ENCODE measurements at regions not wholly inside any gene's neighbourhood (a gene's known extent, or its start where the extent isn't known, plus 50 kb on each side); places are given as distances from the start of the nearest gene placed in this dataset.

DNA sequence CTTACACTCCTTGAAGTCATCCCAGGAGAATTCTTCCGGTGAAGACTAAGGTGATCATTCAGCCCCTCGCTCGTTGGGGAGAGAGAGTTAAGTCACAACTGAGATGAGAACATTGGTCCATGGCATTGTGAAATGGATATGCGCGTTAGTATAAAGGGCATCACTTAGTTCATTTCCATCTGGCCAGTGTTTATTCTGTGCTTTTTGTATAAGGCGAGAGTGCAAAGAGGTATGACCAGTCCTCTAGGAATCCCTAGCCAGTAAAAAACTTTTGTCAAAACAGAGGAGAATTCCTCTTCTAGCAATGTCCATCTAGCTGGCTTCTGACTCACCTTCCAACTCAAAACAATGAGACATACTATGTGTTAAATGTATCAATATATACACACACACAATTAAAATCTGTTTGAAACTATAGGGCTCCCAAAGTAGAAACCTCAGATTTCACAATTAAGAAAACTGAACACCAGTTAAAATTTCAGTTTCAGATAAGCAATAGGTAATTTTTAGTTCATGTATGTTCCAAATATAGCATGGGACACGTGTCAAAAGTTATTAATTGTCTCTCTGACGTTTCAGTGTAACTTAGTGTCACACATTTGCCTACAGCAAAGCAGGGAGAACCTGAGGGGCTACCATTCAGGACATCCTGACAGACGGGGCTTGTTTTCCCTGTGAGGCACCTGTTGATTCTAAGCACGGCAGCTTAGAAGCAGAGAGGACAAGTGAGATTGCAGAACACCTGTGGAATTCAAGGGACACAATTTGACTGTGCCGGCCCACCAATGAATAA lies 158.9 kb downstream of the KLF6 start:
- DNase-seq (ENCODE audit: low read depth in 2 of 2) = no peak

DNA sequence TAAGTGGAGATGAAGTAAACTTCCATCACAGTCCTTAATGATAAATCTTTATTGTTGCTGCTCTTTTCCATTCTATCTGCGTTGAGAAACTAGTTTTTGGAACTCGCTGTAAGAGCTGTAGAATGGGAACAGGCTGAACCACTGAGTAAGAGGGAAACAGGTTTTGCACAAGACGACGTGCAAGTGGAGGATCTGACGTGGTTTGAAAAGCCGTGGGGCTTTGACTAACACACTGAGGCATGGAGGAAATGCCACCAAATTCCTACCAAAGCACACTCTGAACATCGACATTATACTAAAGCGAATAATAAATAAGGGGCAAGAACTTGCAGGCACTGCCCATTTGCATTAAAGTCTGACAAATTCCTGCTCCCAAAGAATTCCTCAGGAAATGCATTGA lies 160.6 kb downstream of the KLF6 start:
- DNase-seq (ENCODE audit: low read depth in 2 of 2) = no peak

DNA sequence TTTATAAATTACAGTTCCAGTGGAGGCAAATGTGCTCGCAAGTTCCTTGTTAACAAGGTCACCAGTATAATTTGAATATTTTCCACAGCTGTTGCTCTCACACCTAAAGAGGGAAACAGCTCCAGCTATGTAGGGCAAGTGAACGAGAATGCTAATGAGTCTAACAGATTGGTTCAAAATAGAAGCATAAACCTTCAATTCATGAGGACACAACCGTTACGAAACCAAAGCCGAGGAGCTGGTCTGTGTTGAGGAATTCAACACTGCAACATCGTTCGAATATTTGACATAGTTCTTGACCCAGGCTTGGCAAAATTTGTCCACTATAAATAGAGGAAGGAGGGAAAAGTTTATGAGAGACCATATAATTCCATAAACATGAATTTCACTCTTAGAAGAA lies 161.3 kb downstream of the KLF6 start:
- peak; percentile 56 to 59 for DNase-seq (ENCODE audit: low read depth in 2 of 2)

DNA sequence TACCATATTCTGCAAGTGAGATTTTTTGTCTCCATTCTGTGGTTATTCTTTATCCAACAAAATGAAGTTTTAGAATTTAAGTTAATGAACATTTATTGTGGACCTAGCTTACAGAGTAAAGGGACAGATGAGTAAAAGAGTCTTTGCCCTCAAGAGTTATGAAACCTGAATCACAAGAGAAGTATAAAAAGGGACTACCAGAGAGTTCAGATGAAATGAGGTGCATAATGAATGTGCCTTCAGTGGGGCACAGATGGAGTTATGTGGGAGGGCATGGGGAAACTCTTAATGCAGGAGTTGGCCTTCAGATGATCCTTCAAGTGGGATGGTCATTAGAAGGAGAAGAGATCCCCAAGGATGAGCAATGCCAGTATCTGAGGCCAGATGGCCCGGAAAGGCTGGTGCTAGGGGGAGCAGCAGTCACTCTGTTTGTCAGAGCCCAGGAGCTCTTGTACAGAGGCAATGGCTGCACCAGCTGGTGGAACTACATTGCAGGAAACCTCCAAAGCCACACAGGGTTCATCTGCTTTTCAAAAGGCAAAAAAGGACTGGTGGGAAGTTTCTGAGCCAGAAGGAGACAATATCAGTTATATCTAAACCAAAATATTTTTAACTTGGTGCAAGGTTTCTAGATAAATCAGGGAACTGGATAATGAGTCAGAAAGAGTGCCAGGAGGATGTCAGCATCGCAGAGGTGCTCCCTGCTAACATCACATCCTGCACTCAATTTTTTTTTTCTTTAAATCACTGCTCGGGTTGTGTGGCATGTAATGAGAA lies 162.0 kb downstream of the KLF6 start:
- no peak for DNase-seq (ENCODE audit: low read depth in 2 of 2)

DNA sequence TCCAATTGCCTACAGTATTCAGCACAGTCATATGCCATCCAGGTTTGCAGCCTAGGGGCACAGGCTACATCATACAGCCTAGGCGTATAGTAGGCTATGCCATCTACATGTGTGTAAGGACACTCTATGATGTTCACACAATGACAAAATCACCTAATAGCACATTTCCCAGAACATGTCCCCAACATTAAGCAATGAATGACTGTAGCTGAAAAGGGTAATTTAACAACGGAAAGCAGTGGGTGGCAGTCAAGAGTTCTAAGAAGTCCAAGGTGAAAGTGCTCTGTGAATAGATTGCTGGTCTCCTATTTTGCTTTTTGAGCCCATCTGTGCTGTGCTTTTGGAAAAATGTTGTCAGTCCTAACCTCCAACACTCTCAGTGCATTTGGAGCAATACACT lies 162.6 kb downstream of the KLF6 start:
- DNase-seq (ENCODE audit: low read depth in 2 of 2) = no peak

DNA sequence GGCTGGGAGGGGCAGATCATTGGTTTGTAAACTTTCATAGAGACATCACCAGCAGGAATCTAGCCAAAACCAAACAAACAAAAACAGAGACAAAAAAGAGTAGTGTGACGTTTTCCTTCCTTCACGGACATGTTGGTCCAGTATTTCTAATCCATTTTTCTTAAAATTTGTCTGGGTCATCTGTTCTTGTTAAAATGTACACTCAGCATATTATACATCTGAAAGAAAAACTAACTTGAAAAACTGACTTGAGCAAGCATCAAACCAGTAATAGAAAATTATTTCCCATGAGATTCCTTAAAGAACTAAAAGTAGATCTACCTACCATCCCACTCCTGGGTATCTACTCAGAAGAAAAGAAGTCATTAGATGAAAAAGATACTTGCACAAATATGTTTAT lies 164.2 kb downstream of the KLF6 start:
- no peak for DNase-seq (ENCODE audit: low read depth in 2 of 2)

DNA sequence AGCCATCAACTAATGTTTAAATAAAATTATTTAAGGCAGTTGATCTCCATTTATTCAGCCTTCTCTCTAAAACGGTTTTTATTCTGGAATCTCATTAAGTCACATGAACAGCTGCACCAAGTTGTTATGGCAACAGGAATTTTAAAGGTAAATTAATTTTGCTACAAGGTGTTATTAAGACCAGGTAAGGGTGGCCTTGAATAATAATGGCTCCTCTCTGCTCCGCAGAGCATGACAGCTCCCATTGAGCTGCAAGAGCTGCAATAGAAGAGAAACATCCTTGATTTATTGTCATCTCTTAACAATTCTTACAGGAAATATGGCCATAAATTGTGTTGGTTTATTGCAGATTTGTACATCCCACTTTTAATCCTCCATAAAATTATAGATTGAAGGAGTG lies 165.8 kb downstream of the KLF6 start:
- DNase-seq (ENCODE audit: low read depth in 2 of 2) = no peak

DNA sequence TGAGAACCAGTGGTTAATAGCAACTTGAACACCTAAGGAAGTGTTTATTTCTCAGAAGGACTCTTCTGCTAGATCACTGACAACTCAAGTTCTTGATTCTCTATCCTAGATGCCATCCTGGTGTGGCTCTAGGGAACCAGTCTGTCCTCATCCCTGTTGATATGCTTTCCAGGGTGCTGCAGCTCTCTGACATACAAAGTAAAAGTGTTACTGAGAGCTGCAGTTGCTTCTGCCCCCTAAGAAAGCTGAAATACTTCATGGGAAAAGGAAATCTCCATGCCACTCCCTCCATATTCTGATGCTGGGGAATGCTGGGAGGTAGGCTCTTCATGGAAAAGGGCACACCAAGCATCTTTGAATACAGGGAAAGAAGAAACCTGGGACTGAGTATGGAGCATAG lies 168.1 kb downstream of the KLF6 start:
- no peak for DNase-seq (ENCODE audit: low read depth in 2 of 2)

DNA sequence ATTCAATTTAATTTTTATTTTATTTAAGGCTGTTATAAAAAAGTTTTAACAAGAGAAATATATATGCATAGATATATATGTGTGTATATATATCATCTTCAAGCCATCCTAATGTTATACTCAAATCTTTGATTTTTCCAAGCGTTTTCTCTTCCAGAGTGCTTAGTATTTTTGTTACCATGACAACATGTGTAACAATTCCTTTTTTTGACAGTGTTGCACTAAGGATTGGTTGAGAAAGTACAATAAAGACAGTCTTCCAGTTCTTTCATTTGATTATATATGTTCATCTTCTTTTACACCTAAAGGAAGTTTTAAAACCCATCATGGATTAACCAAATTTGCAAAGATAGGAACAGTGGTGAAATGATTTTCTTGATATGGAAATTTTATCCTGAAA lies 171.7 kb downstream of the KLF6 start:
- DNase-seq (ENCODE audit: low read depth in 2 of 2) = no peak

DNA sequence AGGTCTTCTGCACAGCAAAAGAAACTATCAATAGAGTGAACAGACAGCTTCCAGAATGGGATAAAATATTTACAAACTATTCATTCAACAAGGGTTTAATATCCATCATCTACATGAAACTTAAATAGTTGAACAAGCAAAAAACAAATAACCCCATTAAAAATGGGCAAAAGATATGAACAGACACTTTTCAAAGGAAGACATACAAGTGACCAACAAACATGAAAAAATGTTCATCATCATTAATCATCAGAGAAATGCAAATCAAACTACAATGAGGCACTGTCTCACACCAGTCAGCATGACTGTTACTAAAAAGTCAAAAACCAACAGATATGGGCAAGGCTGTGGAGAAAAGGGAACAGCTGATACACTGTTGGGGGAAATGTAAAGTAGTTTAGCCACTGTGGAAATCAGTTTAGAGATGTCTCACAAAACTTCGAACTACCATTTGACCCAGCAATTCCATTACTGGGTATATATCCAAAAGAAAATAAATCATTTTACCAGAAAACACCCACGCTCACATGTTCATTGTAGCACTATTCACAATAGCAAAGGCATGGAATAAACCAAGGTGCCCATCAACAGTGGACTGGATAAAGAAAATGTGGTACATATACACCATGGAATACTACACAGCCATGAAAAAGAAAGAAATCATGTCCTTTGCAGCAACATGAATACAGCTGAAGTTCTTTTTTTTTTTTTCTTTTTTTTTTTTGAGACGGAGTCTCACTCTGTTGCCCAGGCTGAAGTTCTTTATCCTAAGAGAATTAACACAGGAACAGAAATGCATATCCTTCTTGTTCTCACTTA lies 172.6 kb downstream of the KLF6 start:
- DNase-seq (ENCODE audit: low read depth in 2 of 2) = no peak

DNA sequence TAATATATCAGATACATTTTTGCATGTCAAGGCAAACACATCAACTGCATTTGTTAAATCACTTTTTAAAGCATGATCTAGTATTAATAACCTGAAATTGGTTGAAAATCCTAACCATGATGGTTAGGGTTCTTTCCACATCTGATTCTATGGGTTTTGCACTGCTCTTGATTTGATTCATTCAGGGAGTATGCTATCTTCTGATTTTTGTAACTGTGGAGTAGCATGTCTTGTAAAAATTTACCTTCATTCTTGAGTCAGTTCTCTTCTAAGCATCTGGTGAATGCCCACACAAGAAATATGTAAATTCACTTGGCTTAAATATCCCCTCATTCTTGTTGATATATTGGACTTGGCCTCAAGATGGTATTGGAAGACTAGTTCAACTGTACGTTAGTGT lies 178.7 kb downstream of the KLF6 start:
- DNase-seq (ENCODE audit: low read depth in 2 of 2) = no peak

DNA sequence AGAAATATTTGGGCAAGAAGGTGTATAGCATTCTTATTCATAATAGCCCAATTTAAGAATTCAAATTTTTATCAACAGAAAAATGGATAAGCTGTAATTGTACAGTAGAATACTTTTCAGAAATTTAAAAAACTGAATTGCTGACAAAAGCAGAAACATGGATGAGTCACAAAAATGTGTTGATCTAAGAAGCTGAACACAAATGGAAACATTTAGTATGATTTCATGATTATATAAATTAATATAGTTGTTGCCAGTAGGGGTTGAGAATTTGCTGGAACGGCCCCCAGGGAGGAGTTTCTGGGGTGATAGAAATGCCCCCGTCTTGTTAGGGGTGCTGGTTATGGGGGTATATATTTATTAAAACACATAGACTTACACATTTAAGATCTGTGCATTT lies 179.1 kb downstream of the KLF6 start:
- no peak for DNase-seq (ENCODE audit: low read depth in 2 of 2)

DNA sequence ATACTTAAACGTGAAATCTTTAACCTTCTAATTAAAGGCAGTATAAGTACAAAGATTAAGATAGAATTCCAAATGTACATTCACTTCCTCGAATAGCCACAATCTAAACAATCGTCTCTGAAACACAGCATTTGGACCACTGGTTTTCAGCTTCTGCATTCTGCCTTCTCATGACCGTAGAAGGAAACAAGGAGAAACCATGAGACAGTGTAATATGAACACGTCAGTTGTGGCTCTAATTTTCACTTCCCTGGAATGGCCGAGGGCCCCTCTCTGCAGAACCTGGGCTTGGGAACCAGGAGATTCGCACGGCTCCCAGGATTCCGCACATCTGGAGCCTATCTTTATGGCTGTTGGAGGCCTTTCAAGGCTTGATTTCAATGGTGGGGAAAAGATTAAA lies 189.3 kb downstream of the KLF6 start:
- DNase-seq (ENCODE audit: low read depth in 2 of 2) = no peak

DNA sequence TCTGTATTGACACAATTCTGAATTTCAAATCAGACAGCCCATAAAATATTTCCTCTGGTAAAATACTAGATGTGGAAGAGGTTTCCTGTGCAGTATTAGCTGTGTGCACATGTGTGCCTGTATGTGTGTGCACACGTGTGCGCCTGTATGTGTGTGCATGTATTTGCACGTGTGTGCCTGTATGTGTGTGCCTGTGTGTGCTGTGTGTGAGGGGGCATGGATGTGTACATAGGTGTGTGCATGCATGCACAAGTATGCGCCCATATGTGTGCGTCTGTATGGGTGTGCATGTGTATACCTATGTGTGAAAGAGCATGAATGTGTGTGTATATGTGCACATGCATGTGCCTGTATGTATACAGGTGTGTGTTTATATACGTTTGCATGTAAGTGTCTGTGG lies 191.4 kb downstream of the KLF6 start:
- DNase-seq (ENCODE audit: low read depth in 2 of 2) = no peak

DNA sequence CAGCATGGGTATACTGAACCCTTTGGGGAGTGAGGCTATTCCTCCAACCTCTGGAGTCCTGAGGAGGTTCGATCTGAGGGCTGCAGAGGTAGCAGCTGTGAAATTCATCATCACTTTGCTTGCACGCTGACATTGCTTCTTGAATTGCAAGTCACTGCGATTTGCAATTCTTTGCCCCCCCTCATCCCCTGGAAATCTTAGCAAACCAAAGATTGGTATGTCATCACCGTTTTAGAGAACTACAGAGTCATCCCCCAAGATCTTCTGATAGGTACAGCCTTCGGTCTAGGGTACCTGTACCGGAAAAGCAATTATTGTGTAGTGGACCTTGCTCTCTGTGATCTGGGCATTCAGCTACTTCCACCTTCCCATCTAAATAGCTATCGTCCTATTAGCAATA lies 192.6 kb downstream of the KLF6 start:
- no peak for DNase-seq (ENCODE audit: low read depth in 2 of 2)

DNA sequence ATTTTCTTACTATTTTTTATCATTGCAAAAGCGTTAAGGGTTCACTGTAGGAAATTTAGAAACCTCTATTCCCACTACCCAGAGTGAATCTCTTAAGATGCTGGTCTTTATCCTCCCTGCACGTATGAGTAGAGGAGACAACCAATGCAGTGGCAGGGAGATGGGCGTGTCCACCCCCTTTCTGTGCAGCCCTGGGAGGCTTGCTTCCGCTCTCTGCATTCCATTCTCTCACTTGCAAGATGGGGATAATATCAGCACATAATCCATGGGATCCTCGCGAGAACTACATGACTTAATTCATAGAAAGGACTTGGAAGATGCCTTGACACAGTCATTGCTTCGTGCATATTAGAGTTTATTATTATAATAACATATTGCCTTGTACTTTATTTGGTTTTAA lies 196.2 kb downstream of the KLF6 start:
- no peak for DNase-seq (ENCODE audit: low read depth in 2 of 2)

DNA sequence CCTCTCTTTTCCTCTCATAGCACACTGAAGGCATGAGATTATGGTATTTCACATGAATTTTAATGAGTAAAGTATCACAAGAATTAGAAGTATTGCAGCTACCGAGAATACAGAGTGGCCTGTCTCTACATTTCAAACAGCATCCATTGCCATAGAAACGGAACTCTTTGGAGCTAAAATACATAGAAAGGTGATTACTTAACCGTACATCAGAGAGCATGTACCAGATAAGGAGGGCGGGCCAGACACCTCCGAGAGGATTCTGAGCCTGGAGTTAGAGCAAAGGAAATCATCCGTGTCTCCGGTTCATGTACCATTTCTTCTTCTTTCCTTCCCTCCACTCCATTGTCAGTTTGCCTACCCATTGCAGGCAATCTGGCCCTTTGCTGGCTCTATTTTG lies 196.7 kb downstream of the KLF6 start:
- no peak for DNase-seq (ENCODE audit: low read depth in 2 of 2)

DNA sequence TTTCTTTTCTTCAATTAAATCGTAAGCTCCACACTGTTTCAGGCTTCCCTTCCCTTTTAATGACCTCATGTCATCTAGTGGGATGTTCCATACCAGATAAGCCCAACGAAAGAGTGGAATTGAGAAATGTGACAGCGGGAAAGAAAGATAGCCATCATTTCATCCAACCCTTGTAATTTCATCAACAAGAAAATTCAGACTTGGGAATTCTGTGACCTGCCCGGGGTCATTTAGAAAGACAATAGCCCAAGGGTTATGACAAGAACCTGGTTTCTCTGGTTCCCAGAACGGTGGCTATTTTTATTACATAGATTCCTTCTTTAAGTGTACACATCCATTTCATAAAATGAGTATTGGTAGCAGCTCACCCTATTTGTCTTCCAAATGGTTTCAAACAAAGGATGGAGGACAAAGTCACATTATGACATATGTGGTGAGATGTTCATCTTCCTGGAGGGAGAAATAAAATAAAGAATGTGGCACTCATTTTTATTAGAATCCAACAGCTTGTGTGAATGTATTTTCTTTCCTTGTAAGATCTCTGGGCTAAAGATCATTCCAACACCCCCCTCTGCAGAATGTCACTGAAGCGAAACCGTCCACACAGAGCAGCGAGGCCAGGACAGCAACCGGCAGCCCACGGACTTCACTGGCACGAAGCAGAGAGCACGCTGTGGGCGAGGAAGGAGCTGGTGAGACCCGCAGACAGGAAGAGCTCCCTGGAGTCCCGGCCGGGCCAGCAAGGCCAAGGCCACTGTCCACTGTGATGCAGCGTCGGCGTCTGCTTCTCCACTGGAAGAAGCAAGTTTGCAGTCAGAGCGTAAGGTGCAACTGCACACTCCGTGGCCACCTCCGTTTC lies 199.9 kb downstream of the KLF6 start:
- no peak for DNase-seq (ENCODE audit: low read depth in 2 of 2)

DNA sequence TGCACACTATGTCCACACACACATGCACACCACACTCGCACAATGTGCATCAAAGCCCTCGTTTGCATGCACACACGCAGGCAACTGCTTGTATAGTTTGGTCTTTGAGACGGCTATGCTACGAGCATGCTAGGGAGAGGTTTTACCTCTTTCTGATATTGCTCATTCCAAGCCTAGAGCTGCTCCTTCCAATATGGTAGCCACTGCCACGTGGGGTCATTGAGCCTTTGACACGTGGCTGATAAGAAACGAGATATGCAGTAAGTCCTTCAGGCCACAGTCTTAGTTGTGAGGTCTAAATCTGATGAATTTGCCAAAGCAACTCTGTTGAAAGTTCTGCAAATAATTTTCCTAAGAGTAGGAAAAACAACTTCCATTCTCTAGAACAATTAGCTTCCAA lies 204.4 kb downstream of the KLF6 start:
- DNase-seq (ENCODE audit: low read depth in 2 of 2) = no peak

DNA sequence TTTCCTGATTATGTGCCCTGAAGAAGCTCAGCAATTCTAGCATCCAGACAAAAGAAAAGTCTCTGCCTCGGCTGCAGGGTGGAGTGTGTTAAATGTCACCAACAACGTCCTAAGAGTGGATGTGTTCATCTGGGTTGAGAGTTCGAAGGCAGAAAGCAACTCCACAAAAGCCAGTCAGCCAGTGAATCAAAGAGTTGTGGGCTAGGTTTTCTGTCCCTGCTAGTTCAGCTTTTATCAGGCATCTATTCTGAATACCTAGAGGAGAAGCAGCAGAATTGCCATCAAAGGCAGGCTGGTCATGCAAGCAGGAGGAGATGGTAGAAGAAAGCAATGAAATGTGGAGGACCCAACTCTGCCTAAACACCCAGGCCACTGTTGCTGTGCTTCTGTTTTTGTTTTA lies 205.2 kb downstream of the KLF6 start:
- no peak for DNase-seq (ENCODE audit: low read depth in 2 of 2)

DNA sequence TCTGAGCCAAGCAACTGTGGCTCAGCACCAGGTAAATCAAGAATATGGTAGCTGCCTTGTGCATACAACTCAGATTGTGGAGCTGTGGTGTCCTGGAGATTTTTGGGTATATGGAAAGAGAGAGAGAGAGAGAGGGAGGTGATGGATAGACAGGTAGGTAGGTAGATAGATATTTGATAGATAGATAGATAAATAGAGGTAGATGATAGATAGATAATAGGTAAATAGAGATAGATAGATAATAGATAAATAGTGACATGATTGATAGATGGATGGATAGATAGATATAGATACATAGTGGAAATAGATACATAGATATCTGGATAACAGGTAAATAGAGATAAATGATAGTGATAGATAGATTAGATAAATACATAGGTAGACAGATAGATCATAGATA lies 206.3 kb downstream of the KLF6 start:
- DNase-seq (ENCODE audit: low read depth in 2 of 2) = no peak

DNA sequence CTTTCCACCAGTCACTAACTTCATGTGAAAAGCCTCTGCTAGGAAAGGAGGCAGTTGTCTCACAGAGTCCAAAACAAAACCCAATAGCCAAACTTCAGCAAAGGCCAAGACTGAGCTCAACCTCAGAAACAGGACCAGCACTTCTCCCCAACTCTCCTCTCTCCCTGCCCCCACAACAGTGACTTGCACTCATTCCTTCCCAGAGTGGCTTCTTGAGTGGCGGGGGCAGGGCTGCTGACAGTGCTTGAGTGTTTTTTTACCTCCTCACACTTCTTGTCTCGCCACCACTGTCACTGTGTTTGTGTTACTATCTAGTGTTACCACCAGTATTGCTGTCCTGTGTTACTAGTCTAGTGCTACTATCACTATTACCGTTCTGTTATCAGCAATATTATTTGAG lies 206.8 kb downstream of the KLF6 start:
- no peak for DNase-seq (ENCODE audit: low read depth in 2 of 2)
